Activated CD4-positive, alpha-beta T cell treated with anti-CD3 and anti-CD28 coated beads, Interleukin-2, Interleukin-4, amounts not matched to agents 100 ng/mL and 50 ng/mL, durations not matched to agents 16 hours and 8 hours (primary cell): ENCODE measurements at regions not wholly inside any gene's neighbourhood (a gene's known extent, or its start where the extent isn't known, plus 50 kb on each side); places are given as distances from the start of the nearest gene placed in this dataset.
"Not testable (repeated sequence)": the region's sequence is repeated elsewhere in the genome, so short reads cannot be mapped to it uniquely, and the experiment has no call there.

ENCODE experiments used
- DNase-seq: peaks from one replicate; pipeline ENCODE4 v3.0.0-alpha.2; 2020; ENCODE audit warnings: low spot score

DNA sequence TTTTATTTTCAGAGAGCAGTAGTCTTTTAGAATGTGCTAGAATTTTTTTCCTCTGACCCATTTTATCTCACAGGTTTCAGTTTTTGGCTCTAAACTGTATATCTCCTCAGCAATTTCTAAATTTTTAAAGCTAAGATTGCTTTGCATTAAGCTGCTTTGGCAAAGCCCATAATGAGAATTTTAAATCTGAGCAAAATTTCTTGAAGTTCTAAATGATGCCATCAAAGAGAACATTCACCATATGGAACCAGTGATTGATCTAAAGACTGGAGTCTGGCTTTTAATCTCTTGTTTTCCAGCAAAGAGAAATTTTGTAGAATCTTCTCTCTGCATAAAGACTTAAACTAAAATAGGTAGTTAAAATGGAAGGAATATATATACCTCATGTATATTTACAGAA, 313.6 kb downstream of the TBC1D32 start:
- DNase-seq: no peak

DNA sequence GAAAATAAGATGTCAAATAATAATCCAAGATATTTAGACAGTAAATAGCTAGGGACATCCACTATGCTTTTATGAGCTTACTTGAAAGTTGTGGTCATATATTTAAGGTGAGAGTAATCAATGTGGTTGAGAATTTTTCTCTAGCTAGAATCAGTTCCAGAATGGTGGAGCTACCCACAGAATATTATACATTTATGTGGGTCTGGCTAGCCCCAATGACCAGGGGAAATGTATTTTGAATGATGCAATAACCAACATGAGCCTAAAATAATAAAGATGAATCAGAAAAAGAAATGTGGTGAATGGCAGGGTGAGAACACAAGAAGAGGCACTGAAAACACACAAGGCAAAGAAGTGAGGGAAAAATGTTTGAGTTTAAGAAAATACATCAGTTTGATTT, 325.7 kb downstream of the TBC1D32 start:
- DNase-seq: no peak

DNA sequence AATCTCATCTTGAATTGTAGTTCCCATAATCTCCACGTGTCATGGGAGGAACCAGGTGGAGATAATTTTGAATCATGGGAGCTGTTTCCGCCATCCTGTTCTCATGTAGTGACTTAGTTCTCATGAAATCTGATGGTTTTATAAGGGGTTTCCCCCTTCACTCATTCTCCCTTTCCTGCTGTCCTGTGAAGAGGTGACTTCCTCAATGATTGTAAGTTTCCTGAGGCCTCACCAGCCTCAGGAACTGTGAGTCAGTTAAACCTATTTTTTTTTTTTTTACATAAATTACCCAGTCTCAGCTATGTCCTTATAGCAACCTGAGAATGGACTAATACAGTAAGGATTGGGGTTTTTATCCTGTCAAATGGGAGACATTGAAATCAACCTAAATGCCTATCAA, 328.3 kb downstream of the TBC1D32 start:
- DNase-seq: no peak

DNA sequence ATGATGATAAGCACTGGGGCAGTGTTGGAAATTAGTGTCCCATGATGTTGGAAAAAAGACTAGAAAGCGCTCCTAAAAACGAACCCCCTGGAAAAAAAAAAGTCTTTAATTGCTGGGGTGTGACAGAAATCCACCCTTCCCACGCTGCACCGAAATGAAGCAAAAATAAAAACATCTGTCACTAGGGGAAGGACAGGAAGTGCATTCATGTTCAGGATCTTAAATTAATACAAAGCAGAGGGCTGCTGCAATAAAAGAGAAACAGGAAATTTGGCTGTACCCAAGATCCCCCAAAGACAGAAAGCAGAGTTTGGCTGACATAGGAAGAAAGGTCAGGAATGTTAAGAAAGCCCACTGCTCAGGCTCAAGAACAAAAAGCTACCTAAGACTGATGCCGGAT, 333.9 kb downstream of the TBC1D32 start:
- DNase-seq: no peak

DNA sequence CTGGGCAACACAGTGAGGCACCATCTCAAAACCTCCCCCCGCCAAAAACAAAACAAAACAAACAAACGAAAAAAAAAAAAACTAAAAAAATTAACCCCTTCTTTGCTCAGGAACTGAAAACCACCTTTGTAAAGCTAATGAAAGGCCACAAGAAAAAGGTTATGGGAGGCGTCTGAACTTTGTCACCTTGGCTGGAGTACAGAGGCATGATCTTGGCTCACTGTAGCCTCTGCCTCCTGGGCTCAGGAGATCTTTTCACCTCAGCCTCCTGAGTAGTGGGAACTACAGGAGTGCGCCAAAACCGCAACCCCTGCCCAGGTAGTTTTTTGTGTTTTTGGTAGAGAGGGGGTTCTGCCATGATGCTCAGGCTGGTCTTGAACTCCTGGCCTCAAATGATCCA, 337.9 kb downstream of the TBC1D32 start:
- DNase-seq: no peak

DNA sequence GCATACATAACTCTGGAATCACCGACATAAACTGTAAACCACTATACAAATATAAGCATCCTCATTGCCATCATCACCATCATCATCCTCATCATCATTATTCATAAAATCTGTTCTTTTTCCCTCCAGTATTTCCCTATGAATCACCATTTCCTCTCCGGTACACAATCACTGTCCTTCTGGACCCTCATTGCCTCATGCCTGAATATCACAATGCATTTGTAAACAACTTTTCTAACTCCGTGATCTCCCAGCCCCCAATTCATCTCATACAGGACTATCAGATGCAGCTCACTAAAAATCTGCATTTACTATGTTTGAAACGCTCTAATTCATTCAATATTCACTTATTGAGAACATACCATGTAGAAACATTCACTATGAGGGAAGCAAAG, 339.7 kb downstream of the TBC1D32 start:
- DNase-seq: no peak

DNA sequence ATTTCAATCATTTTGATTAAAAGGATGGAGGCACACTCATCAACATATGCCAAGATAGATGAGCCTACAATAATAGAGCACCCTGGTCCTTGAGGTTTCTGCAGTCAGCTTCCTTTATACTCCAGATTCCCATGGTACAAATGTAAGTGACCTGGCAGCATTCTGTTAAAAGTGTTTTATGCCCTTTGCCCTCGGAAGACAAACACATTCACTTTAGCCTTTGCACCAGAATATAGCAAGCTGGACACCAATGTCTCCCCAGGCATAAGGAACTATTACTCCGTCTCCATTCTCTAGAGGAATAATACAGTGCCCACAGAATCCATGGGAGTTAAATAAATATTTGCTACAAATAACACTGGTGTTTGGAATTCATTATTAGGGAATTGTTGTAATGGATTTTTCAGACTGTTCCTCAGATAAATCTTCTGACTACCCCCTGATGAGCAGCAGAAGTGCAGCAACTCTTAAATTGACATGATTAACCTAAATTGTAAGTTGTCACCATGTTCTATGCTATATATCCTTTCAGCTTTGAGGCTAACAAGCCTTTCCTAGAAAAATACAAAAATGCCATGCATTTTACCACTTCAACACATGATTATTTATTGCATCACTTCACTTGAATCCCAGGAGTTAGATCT, 340.2 kb downstream of the TBC1D32 start:
- DNase-seq: no peak

DNA sequence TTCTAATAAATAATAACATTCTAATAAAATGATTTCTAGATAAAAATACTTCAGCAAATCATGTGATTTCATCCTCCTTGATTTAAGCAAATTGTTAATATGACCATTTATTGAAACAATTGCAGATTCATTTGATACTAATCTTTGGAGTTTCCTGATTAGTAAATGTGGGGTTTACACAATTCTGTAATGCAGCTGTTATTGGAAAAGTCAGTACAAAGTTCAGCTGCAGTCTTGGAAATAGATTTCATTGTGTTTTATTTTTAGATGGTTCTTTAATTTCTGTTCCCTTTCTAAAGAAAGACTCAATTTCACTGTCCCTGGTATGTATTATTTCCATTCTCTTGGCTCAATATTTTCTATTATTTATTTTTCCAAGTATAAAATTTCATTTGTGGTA, 342.0 kb downstream of the TBC1D32 start:
- no peak for DNase-seq

DNA sequence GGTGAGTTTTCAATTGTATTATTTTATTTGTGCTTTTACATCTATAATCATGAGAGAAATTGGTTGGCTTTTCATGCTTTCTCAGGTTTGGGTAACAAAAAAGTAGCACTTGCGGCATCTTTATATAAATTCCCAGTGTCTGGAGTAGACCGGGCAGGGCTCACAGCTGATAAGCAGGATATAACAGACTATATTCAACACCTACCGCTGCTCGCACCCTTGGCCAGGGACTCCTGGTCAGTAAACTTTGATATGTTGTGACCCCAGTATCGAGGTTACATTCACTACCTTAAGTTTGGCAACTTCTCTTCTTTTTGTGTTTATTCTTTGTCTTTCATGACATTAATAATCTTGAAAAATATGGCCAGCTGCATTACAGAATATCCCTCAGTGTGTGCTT, 343.4 kb downstream of the TBC1D32 start:
- no peak for DNase-seq

DNA sequence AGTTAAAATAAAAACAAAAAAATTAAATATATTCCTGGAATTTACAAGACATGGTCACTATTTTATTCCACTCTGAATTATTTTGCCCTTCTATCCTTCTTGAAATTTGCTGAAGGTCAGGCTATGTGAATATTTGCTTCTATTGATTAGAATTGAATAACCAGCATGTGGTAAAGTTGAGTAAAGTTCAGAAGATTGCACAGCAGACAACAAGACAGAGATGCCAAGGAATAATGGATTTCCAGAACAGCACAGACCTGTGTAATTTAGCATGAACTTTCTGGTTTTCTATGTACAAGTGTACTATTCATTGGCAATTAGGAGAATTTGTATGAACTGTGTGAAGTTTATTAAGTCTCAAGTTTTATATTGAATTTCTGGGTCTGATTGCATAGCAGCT, 352.4 kb downstream of the TBC1D32 start:
- DNase-seq: no peak

DNA sequence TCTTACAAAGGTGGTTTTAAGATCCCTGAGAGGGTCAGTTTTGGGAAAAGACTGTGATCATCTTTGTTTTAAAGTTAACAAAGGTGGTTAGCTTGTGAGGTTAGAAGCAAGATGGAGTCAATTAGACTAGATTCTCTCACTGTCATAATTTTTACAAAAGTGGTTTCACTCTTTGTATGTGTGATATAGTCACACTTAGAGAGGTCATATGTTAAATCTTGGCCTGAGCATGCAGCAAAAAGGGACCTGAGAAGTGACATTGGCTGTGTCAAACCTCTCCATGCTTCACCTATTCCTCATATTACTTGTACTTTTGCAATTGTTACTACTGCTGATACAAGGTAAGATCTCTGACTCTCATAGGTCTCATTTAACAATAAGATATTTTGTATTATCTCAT, 368.0 kb downstream of the TBC1D32 start:
- DNase-seq: no peak

DNA sequence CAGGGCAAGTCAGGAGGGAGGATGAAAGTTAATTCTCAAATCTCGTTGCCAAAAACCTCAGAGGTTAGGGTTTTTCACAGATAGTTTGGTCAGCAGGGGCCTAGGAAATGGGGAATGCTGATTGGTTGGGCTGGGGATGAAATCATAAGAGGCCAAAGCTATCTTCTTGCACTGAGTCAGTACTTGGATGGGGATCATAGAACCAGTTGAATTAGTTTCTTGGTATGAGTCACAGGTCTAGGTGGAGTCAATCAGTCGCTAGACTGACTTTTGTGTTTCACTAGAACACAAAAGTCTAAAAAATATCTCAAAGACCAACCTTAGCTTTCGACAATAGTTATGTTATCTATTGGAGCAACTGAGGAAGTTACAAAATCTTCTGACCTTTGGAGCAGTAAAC, 368.5 kb downstream of the TBC1D32 start:
- no peak for DNase-seq

DNA sequence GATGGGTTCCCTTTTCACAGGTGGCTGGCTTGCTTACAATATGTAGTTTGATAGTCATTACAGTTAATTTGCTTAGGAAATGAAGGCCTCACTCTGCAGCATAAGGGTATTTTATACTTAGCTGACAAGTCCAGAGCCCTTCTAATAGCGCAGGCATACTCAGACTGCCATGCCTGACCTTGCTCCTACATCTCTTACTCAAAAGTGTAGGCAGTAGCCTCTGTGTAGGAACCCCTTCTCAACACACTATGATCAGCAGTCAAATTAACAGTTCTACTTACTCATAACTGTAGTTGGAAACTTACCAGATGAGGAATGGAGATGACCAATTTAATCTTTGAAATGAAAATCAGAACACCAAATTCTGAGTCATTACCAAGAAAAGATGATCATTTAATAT, 373.5 kb downstream of the TBC1D32 start:
- no peak for DNase-seq

DNA sequence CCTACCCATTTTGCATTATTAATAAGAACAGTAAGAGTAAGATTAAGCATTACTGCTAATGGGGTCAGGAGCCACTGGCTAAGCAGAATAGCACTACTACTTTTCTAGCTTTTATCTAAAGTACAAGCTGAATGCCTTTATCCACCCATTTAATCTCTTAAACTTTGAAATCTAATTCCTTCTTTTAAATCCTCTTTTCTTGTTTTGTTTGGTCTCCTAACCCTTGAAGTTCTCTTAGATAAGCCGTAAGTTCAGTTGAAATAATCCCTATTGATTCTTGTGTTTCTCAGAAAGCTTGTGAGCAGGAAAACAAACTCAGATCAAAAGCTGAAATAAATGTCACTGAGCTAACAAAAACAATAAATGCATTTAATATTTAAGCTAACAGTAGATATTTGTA, 380.2 kb downstream of the TBC1D32 start:
- DNase-seq: no peak

DNA sequence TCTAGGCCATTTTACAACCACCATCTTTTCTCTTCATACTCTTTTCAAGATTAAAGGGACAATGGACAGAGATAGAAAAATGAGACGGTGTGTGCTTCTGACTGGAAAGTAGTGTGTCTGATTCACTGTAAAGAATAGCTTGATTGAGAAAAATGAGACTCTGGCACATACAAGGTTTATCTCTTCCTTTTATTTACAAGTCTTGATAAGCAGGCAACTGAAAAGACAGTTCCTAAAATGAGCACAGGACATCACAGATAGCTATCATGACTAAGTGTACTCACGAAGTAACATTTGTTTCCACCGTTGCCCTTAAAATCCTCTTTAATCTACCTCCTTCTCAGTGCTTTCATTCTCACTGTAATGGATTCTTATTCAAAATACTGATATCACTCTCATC, 383.0 kb downstream of the TBC1D32 start:
- DNase-seq: no peak

DNA sequence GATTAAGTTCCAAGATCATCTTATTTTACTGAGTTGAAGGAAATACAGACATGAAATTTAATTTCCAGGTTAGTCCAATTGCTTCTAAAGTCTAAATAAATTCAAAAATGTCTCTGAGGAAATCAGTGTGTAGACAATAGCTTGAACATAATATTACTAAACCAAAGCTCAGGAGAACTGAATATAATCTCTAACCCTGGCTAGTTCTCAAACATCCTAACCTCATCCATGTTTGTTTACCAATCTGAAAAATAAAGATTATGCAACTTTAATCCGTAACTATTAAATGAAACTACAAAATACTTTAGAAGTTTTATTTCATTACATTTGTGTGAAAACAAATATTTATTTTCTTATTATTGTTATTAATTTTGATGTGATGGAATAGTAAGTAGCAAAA, 387.2 kb downstream of the TBC1D32 start:
- no peak for DNase-seq

DNA sequence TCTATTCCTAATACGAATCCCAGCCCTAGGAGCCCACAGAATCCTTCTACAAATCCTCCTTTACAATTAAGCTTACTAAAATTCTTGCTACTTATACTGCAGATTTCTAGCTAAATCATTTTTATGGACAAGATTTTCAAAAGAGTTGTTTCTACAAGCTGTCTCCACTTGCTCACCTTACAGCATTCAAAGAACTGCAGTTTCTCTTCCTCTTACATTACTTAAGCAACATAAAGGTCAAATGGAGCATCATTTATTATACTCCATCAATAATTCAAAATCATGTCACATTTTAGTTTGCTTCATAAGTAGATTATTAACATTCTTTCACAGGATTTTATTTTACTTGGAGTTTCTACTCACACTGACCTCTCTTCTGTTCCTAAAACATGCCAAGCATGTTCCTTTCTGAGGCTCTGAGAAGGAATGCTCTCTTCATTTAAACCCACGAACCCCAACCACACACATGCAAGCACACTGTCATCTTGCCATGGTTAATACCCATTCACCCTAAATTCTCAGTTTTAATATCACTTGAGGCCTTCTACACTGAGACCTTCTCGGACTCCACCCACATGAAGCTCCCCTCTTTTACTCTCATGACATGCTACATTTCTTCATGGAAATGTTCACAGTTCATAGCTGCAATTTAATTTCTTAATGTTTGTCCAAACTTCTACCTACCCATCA, 388.2 kb downstream of the TBC1D32 start:
- DNase-seq: no peak

DNA sequence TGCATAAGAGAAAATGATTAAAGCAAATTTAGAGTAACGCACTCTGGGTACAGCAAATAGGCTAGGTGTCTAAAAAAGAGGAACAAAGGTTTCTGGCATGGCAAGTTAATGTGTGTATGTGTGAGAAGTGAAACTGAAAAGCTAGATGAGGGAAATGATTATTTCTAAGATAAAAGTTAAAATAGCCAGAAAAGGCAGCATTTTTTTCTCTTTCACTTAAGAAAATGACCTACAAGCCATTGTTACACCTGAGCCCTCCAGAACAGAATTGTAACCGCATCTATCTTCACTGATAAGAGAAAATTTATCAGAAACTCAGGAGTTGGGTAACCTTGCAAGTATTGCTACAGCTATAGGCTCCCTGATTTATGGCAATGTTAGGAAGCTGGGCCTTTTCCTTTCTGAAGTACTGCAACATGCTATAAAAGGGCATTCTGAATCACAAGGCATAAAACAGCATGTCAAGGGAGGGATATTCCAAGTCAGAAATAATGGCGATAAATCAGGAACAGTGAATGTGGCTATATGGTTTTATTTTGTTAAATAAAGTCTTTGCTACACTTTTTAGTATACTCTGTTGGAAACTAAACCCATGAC, 395.3 kb downstream of the TBC1D32 start:
- no peak for DNase-seq

DNA sequence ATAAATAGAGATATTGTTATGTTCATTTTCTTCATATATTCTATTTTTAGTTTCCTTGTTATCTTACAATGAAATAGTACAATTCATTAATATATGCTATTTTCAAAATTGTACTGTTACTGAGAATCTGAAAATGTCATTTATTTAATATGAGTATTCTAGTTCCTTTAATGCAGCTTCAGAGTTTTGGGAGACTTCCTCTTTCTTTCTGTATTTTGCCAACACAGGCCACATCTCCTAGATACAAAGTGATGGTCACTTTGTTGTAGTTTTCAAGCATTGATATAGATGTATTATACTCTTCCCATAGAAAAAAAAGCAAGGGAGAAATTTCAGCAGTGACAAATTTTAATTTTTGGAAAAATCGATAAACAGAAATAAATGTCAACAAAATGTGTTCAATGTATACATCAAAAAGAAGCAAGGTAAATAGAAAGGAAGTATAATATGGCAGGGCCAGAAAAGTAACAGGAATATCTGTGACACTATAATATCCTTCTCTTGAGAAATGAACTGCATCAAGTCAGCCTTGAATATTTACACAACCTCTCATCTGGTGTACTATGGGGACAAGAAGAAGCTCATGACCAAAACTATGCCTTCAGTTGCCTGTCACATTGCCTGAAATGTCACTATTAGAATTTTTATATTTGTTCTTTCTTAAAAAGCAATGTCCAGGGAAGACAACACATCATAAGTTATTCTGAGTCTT, 396.0 kb downstream of the TBC1D32 start:
- DNase-seq: no peak

DNA sequence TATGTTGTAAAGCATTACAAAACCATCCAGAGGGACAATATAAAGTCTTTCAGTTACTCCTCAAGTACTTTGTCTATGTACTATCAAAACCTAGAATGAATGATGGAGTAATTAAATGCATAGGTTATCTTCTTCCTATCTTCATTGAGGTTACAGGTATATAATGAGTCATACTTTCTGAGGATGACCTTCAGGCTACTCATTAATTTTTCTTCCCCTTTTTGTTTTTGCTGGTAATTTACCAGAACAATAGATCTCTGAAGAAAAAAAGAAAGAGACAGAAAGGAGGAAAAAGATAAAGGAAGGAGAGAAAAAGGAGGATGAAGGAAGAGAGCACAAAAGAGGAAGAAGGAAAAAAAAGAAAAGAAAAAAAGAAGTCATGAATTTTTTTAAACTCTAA, 398.4 kb downstream of the TBC1D32 start:
- no peak for DNase-seq

DNA sequence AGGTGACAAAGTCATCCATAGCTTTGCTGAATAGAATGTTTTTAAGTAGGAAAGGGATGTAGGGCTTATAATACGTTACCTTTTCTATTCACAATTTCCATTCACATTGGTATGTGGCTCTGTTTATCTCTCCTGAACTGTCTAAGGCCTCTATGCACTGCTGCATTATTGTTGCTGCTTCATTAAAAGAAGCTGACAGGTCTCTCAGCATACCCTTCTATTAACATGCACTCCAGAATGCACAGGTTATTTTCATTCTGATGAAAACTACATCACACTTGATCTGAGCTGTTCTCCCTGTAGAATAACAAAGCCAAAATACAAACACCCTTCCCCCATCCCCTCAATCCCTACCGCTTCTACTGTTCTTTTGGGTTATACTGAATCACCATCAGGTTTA, 399.3 kb downstream of the TBC1D32 start:
- no peak for DNase-seq

DNA sequence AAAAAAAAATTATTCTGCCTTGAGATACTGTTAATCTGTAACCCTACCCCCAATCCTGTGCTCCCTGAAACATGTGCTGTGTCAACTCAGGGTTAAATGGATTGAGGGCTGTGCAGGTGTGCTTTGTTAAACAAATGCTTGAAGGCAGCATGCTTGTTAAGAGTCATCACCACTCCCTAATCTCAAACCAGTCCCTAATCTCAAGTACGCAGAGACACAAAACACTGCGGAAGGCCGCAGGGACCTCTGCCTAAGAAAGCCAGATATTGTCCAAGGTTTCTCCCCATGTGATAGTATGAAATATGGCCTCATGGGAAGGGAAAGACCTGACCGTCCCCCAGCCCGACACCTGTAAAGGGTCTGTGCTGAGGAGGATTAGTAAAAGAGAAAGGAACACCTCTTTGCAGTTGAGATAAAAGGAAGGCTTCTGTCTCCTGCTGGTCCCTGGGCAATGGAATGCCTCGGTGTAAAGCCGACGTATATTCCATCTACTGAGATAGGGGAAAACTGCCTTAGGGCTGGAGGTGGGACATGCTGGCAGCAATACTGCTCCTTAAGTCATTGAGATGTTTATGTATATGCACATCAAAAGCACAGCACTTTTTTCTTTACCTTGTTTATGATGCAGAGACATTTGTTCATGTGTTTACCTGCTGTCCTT, 402.6 kb downstream of the TBC1D32 start:
- DNase-seq: not testable (repeated sequence)

DNA sequence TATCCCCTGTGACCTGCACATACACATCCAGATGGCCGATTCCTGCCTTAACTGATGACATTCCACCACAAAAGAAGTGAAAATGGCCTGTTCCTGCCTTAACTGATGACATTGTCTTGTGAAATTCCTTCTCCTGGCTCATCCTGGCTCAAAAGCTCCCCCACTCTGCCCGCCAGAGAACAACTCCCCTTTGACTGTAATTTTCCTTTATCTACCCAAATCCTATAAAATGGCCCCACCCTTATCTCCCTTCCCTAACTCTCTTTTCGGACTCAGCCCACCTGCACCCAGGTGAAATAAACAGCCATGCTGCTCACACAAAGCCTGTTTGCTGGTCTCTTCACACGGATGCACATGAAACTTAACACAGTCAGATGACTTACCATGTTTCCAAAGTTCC, 403.8 kb downstream of the TBC1D32 start:
- not testable (repeated sequence) for DNase-seq
